Peyer's patch (tissue), 4 donors: ENCODE measurements at regions not wholly inside any gene's neighbourhood (a gene's known extent, or its start where the extent isn't known, plus 50 kb on each side); places are given as distances from the start of the nearest gene placed in this dataset.

Experiments
- DNase-seq, 3 donors: peaks; one replicate each; pipeline ENCODE4 v3.0.0-alpha.2; 2017 to 2019
- H3K27ac ChIP-seq, 4 donors: fragments of 200-600 bp; sonication (generic); one replicate each; pipeline ENCODE4 v1.5.1; 2016 to 2019
- H3K27me3 ChIP-seq, 2 donors: fragments of 200-600 bp; sonication (generic); one replicate each; pipeline ENCODE4 v1.5.1; 2019
- H3K36me3 ChIP-seq, 3 donors: fragments of 200-600 bp; sonication (generic); one replicate each; pipeline ENCODE4 v1.5.1; 2016 to 2019
- H3K4me1 ChIP-seq, 4 donors: fragments of 200-600 bp; sonication (generic); one replicate each; pipeline ENCODE4 v1.5.1; 2016 to 2019
- H3K4me3 ChIP-seq, 4 donors: fragments of 200-600 bp; sonication (generic); 1 replicate in 3 of 4; 2 replicates in 1 of 4; pipeline ENCODE4 v1.5.1; 2016 to 2019; ENCODE audit warnings: mild to moderate bottlenecking in 1 of 4
- H3K9me3 ChIP-seq, 4 donors: fragments of 200-600 bp; sonication (generic); one replicate each; pipeline ENCODE4 v1.5.1; 2016 to 2019; ENCODE audit warnings: mild to moderate bottlenecking in 1 of 4
- CTCF ChIP-seq, 6 experiments: fragments of 450-650 bp in 4 of 6; fragments of 200-600 bp in 2 of 6; sonication (generic) in 1 of 6; IDR thresholded peaks; one replicate each; pipeline ENCODE4 v1.5.1; 2017 to 2019; ENCODE audit warnings: antibody characterized with exemption in 6 of 6, mild to moderate bottlenecking in 3 of 6, moderate library complexity in 1 of 6
- POLR2A ChIP-seq, 2 donors: fragments of 450-650 bp; IDR thresholded peaks; one replicate each; pipeline ENCODE4 v1.5.1; 2017; ENCODE audit warnings: antibody characterized with exemption in 2 of 2, mild to moderate bottlenecking in 2 of 2, moderate library complexity in 2 of 2

- H3K4me1 ChIP-seq, result no peaks in the 10 kb centered on the region
- H3K27ac ChIP-seq, result no peak overlapping the region
- no peak for DNase-seq
- TF ChIP-seq POLR2A (IDR thresholded peaks at IDR 0.05) (no peak), CTCF (IDR thresholded peaks at IDR 0.05) (no peak)
- no peaks in the 10 kb centered on the region for H3K9me3 ChIP-seq
- no peak overlapping the region for H3K4me3 ChIP-seq
- no peaks in the 10 kb centered on the region for H3K36me3 ChIP-seq
- H3K27me3 ChIP-seq, result no peaks in the 10 kb centered on the region
These were observed 53.0 kb downstream of the RASSF10 start for GRCh38 chr11:13062115-13062514.

- H3K4me3 ChIP-seq, result no peak overlapping the region
- no peak for TF ChIP-seq POLR2A (IDR thresholded peaks at IDR 0.05)
- TF ChIP-seq CTCF (IDR thresholded peaks at IDR 0.05), result no peak
- no peaks in the 10 kb centered on the region for H3K4me1 ChIP-seq
- no peak for DNase-seq
- no peaks in the 10 kb centered on the region for H3K27me3 ChIP-seq
- H3K36me3 ChIP-seq, result no peaks in the 10 kb centered on the region
- no peak overlapping the region for H3K27ac ChIP-seq
- no peaks in the 10 kb centered on the region for H3K9me3 ChIP-seq
These were observed 55.5 kb downstream of the RASSF10 start for GRCh38 chr11:13064593-13064992.

- no peaks in the 10 kb centered on the region for H3K36me3 ChIP-seq
- H3K4me3 ChIP-seq, result no peak overlapping the region
- H3K9me3 ChIP-seq, result no peaks in the 10 kb centered on the region
- H3K27ac ChIP-seq, result no peak overlapping the region
- no peak for DNase-seq
- TF ChIP-seq CTCF (IDR thresholded peaks at IDR 0.05) (no peak), POLR2A (IDR thresholded peaks at IDR 0.05) (no peak)
- no peaks in the 10 kb centered on the region for H3K4me1 ChIP-seq
- H3K27me3 ChIP-seq, result no peaks in the 10 kb centered on the region
These were observed 56.2 kb downstream of the RASSF10 start for GRCh38 chr11:13065200-13065787.

GRCh38 chr11:13068211-13068610 is 59.1 kb downstream of the RASSF10 start:
- H3K4me3 ChIP-seq, result no peak overlapping the region
- no peak for DNase-seq
- no peaks in the 10 kb centered on the region for H3K27me3 ChIP-seq
- H3K4me1 ChIP-seq, result no peaks in the 10 kb centered on the region
- no peak for TF ChIP-seq POLR2A (IDR thresholded peaks at IDR 0.05)
- no peak for TF ChIP-seq CTCF (IDR thresholded peaks at IDR 0.05)
- H3K9me3 ChIP-seq, result no peaks in the 10 kb centered on the region
- H3K27ac ChIP-seq, result no peak overlapping the region
- no peaks in the 10 kb centered on the region for H3K36me3 ChIP-seq

- no peak overlapping the region for H3K4me3 ChIP-seq
- no peaks in the 10 kb centered on the region for H3K27me3 ChIP-seq
- DNase-seq, result no peak
- H3K4me1 ChIP-seq, result no peaks in the 10 kb centered on the region
- TF ChIP-seq CTCF (IDR thresholded peaks at IDR 0.05) (no peak), POLR2A (IDR thresholded peaks at IDR 0.05) (no peak)
- H3K27ac ChIP-seq, result no peak overlapping the region
- no peaks in the 10 kb centered on the region for H3K9me3 ChIP-seq
- H3K36me3 ChIP-seq, result no peaks in the 10 kb centered on the region
These were observed 64.2 kb downstream of the RASSF10 start for GRCh38 chr11:13073119-13073981.
